HG03097 (cell line): ENCODE measurements at regions not wholly inside any gene's neighbourhood (a gene's known extent, or its start where the extent isn't known, plus 50 kb on each side); places are given as distances from the start of the nearest gene placed in this dataset.
"Not testable (repeated sequence)": the region's sequence is repeated elsewhere in the genome, so short reads cannot be mapped to it uniquely, and the experiment has no call there.

Source experiments
- ATAC-seq: cut with Tn5 transposase; IDR thresholded peaks from one replicate; pipeline ENCODE4 v1.9.1; 2021; ENCODE audit not compliant: unreplicated experiment, low FRiP score

DNA sequence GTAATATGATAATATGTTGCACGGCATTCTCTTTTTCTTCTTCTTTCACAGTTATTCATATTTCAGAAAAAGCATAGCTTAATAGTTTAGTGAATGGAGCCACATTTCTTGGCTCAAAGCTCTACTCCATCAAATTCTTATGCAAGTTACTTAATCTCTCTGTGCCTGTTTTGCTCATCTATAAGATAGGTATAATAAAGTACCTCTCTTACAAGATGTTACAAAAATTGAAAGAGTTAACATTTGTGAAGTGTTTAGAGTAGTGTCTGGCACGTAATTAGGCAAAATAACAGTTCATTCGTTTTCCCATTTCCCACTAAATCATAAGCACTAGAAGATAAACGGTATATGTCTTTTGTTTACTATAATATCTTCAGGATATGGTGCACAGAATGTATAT is 1304.4 kb upstream of the EYS start:
- no peak for ATAC-seq

GRCh38 chr6:67009818-67010217 is 1302.8 kb upstream of the EYS start:
- no peak for ATAC-seq

GRCh38 chr6:67003844-67004243 is 1296.8 kb upstream of the EYS start:
- ATAC-seq: no peak

GRCh38 chr6:67000121-67000520 is 1293.1 kb upstream of the EYS start:
- ATAC-seq: no peak

GRCh38 chr6:66997579-66997978 is 1290.6 kb upstream of the EYS start:
- ATAC-seq: not testable (repeated sequence)

DNA sequence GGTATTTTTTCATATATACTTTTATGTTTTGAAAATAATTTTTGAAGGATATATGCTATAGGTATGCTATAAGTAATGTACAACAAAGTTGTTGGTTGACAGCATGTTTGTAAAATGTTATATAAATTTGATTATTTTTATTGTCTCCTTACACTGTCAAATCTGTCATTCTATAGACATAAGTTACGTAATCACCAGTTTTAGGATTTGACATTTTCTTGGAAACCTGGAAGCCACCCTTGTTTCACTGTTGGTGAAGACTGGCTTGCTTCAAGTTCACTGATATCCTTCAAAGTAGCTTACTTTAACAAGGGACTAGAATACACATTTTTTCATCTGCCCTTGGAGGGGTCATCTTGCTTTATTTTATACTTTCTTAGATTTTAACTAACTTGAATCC is 1288.6 kb upstream of the EYS start:
- ATAC-seq: no peak

- not testable (repeated sequence) for ATAC-seq
Measured at GRCh38 chr6:66993708-66994107, 1286.7 kb upstream of the EYS start.

DNA sequence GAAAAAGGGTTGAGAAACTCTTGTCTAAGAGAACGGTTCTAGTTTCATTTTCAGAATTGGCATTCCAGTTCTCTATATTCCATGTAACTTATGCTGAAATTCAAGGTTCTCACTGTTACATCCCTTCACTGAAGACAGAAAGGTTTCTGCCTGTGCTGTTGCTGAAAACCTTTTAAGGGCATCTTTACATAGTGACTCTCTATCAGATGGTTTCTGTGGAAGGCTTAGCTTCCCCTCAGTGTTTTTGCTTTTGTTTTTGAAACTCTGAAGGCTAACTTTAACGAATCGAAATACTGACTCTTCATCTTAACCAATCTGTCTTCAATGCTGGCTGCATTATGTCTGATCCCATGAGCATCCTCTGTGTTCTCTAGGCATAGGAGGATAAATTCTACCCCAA is 1286.2 kb upstream of the EYS start:
- ATAC-seq: no peak

- no peak for ATAC-seq
Measured at GRCh38 chr6:66992660-66993059, 1285.6 kb upstream of the EYS start.

DNA sequence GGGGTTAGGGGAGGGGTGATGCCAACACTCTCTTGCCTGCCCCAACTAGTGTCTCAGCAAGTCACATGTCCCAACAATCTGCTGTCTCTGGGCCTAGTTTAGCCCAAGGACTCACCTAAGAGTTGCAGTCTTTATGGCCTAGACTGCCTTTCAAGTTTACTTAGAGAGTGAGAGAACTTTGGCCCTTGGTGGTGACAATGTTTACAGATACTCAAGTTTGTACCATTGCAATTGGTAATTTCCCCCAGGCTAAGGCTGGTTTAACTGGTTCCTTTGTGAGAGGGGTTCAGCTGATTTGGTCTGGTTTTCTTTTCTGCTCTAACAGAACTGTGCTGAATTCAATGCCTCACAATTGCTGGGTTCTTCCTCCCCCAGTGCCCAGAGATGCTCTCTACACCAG is 1279.9 kb upstream of the EYS start:
- no peak for ATAC-seq

- ATAC-seq: no peak
Measured at GRCh38 chr6:66985816-66986215, 1278.8 kb upstream of the EYS start.

DNA sequence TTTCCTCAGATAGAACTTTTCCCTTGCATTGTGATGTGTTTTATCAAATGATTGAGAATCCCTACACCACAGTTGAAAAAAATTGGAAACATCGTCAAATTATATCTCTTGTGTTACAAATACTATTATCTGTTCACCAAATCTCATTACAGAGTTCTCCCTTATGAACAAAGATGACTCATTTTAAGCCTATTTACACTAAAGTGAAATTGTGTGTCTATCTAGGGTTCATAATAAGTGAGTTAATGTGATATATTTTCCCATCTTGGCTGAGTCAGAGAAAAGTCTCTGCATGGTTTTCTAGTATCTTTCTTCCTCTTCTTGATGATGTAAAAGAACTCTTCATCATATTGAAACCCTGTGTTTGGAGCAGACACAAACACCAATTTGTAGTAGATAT is 1263.3 kb upstream of the EYS start:
- no peak for ATAC-seq

DNA sequence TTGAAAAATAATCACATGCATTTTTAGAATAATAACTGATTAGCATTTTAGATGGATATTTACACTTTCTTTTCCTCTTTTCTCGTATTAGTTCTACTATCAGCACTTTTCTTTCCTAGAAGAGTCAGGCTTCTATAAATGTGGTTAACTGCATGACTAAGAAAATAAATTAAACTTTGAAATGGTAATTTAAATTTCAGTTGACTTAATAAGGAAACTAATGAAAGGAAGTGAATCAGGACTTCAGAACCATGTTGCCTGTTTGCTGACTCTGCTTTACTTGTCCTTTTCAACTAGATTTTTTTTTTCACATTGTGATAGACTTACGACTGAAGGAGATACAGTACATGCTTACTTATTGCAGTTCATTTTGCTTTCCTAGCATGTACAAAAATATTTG is 1258.2 kb upstream of the EYS start:
- ATAC-seq: no peak

DNA sequence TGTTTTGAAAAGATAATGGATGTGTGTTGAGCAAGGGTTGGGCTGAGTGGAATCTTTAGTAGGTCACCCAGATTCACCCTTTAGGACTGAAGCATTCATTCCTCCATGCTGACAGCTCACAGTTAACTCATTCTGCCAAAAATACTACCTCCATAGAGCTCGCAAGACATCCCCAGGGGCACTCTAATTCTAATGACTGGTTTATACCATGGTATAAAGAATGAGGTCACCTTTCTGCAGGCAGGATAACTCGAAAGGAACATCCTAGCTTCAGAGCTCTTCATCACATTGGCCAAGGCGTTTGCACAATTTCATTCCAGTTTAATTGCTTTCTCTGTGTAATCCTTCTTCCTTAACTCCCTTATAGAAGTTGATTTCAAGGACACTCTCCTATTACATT is 1257.2 kb upstream of the EYS start:
- no peak for ATAC-seq

- no peak for ATAC-seq
Measured at GRCh38 chr6:66962082-66962481, 1255.1 kb upstream of the EYS start.

DNA sequence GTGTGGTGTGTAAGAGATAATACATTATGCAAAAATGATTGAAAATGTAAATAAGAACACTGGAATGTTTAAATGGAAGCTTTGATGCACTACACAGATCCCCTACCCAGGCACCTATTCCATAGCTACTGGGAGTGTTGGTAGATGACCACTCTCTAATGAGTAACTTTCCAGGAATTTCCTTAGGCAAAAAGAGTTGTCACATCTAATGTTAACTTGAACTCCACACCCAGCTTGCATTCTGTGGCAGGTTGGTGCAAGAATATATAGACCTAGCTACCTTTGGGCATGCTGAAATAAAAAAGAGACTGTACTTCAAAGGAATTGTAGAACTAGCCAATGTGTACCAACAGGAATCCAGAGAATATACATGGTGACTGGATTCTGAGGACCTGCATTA is 1254.2 kb upstream of the EYS start:
- ATAC-seq: no peak

- ATAC-seq: no peak
Measured at GRCh38 chr6:66949191-66949661, 1242.2 kb upstream of the EYS start.

DNA sequence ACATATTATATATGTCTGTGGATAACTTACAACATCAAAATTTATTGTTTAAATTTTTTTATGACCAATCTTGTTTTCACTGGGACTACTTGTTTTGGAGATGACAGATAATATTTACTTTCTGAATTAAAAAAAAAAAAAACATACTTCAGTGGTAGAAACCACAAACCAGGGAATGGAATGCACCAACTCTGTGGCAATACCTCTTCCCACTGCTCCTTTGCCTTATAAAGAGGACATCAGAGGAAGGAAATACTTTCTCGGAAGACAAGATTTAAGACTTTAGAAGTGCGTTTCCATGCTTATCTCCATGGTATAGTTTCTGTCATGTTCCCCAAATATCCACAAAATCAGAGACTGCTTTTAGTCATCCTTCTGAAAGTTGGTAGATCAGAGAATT is 1241.1 kb upstream of the EYS start:
- no peak for ATAC-seq

DNA sequence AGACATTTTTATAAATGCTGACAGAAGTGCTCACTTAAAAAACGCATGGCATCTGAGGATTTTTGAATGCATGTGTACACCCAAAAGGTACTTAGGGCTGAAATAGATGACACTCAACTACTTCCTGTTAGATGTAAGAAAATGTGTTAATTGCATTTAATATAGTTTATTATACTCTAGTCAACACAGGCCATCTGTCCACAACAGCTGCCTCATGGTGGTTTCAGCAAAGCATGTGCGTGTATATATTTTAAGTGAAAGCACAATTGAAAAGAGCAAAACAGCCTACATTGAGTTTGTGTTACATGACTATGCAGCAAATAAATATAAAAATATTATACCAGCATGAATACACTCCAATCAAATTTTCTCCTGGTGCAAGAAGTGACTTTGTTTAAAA is 1233.0 kb upstream of the EYS start:
- ATAC-seq: no peak

DNA sequence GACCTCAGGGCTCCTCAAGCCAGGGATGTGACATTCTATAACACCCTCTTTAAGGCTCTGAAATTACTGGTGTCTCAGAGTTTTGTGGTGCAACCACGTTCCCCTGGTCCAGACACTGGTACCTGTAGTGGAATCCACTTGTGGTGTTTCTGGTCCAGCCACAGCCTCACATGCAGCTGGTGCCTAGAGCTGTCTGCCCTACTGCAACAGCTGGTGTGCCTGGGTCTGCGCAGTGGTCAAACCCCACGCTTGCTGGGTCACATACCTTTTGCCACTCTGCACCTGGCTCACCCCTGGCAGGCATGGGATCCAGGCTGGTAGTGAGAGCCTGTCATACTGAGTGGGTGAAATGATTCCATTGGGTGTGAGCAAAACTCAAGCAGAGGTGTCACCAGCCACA is 1230.2 kb upstream of the EYS start:
- no peak for ATAC-seq

DNA sequence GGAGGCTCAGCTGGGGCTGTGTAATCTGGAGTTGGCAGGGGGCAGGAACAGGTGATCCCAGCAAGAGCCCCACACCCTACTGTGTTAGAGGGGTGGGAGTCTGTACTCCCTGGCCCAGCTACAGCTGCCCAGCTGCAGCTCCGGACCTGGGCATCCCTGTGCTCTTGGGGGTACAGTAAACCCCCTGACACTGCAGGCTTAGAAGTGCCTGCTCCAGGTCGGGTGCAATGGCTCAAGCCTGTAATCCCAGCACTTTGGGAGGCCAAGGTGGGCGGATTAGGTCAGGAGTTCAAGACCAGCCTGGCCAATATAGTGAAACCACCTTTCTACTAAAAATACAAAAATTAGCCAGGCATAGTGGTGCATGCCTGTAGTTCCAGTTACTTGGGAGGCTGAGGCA is 1228.6 kb upstream of the EYS start:
- no peak for ATAC-seq

DNA sequence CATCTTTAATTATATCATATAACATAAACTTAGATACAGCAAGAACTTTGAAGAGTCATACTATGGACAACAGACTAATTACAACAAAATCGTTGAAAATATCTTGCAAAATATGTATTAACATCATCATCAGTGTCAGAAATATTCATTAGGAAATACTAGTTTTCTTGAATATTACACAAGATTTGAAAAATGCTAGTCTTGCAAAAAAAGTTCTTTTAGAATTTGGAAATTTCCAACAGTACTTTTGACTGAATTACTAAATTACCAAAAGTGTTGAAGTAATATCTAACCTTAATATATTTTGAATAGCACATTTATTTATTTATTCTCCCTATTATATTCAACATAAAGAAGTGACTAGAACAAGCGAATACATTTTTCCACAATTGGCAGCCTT is 1224.8 kb upstream of the EYS start:
- no peak for ATAC-seq

DNA sequence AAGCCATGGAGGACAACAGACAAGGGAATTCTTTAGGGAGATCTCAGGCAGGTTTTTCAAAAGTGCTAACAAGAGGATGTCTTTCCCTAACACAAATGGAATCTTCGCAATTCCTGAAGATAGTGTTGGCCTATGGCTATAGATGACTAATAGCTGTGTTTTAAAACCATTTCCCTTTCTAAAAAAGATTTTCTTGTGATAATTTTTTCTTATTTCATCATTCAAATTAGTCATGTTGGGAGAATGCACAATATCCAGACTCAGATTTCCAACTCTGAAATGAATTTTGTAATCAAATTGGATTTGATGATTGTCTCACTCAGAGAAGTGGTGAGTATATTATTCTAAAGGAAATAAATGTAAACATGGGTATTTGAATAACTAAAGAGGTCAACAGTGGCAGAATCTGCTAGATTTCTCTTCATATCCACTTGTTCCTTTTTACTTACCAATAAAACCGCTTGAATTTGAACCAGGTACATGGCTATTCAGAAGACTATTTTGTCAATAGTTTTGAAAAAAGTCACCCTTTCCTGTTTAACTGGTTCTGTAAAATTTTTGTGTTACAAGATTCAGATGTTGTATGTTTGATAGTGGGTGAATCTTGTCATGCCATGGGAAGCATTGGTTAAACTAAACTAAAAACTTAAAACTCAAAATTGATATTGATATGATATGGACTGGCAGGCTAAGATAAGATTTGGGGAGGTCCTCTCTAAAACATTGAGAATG is 1223.7 kb upstream of the EYS start:
- ATAC-seq: no peak
